KMS-11 (cell line): ENCODE measurements at regions not wholly inside any gene's neighbourhood (a gene's known extent, or its start where the extent isn't known, plus 50 kb on each side); places are given as distances from the start of the nearest gene placed in this dataset.
"Not testable (repeated sequence)": the region's sequence is repeated elsewhere in the genome, so short reads cannot be mapped to it uniquely, and the experiment has no call there.

Source experiments
- H2AFZ ChIP-seq: fragments of 200-600 bp; sonication (generic); 2 replicates; pipeline ENCODE4 v1.6.1; 2016; ENCODE audit warnings: antibody characterized with exemption, mixed run types, low read depth
- H3K27ac ChIP-seq: fragments of 200-600 bp; sonication (generic); 2 replicates; pipeline ENCODE4 v1.6.1; 2016; ENCODE audit warnings: mild to moderate bottlenecking, mixed run types
- H3K27me3 ChIP-seq: fragments of 200-600 bp; sonication (generic); 2 replicates; pipeline ENCODE4 v1.6.1; 2017; ENCODE audit warnings: mild to moderate bottlenecking, low read depth, mixed run types, moderate library complexity; ENCODE audit not compliant: insufficient read depth
- H3K36me3 ChIP-seq: fragments of 200-600 bp; sonication (generic); 2 replicates; pipeline ENCODE4 v1.6.1; 2017; ENCODE audit warnings: mild to moderate bottlenecking, mixed run types; ENCODE audit not compliant: insufficient read depth
- H3K4me1 ChIP-seq: fragments of 200-600 bp; sonication (generic); 2 replicates; pipeline ENCODE4 v1.6.1; 2016; ENCODE audit warnings: mild to moderate bottlenecking, low read depth, mixed run types; ENCODE audit not compliant: poor library complexity, severe bottlenecking
- H3K4me2 ChIP-seq: fragments of 200-600 bp; sonication (generic); 2 replicates; pipeline ENCODE4 v1.7.0; 2016; ENCODE audit warnings: mild to moderate bottlenecking, mixed run types
- H3K4me3 ChIP-seq: fragments of 200-600 bp; sonication (generic); IDR thresholded peaks from 2 replicates; pipeline ENCODE4 v1.6.1; 2017; ENCODE audit warnings: low read depth, low read length, mixed read lengths; ENCODE audit not compliant: insufficient read depth
- H3K79me2 ChIP-seq: fragments of 200-600 bp; sonication (generic); 2 replicates; pipeline ENCODE4 v1.6.1; 2016; ENCODE audit warnings: low read depth, mixed run types; ENCODE audit not compliant: insufficient read depth
- H3K9ac ChIP-seq: fragments of 200-600 bp; sonication (generic); 2 replicates; pipeline ENCODE4 v1.6.1; 2016; ENCODE audit warnings: mild to moderate bottlenecking, mixed run types
- H4K20me1 ChIP-seq: fragments of 200-600 bp; sonication (generic); 2 replicates; pipeline ENCODE4 v1.6.1; 2016; ENCODE audit warnings: mild to moderate bottlenecking, mixed run types; ENCODE audit not compliant: insufficient read depth
- CTCF ChIP-seq: fragments of 200-600 bp; sonication (generic); conservative IDR thresholded peaks from 2 replicates; pipeline ENCODE4 v1.6.1; 2017; ENCODE audit warnings: low read depth, mild to moderate bottlenecking, antibody characterized with exemption, low read length, moderate library complexity, mixed read lengths

DNA sequence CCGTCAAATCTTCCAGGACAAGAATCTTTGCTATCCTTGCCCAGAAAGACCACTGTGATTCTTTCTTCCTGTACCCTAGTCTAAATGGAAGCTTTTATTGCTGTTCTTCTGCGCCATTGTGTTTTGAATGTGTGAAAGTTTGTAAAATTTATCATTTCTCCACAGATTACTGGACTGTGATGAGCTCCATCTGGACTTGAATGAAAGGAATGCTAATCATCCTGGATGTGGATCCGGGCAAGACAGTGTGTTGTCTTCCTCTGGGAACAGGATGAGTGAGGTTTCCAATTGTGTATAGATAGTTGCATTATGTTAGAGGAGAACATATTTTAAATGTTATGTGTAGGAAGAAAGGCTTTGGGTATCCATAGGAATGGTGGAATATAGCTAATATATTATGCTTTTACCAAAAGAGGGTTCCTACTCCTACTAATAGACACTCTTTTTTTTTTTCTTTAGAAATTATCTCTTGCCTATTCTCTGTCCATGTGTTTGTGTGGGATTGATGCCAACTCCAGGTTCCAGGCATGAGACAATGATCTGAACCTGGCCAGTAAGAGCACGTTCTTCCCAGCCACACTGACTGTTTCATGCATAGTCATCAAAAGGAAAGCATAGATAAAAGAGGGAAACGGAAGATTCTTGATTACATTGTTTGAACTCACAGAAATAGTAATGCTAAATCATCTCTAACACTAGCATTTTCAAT, 803.6 kb upstream of the ADGRL3 start:
- Histone ChIP-seq H3K27me3 (no peaks in the 10 kb centered on the region), H3K36me3 (no peaks in the 10 kb centered on the region), H2AFZ (no peak overlapping the region), H3K4me1 (no peaks in the 10 kb centered on the region), H3K4me2 (no peak overlapping the region), H3K27ac (no peak overlapping the region), H3K9ac (no peak overlapping the region), H3K4me3 (no peak overlapping the region), H3K79me2 (no peaks in the 10 kb centered on the region), H4K20me1 (no peaks in the 10 kb centered on the region)
- no peak for TF ChIP-seq CTCF

GRCh38 chr4:60400593-60400992, 799.5 kb upstream of the ADGRL3 start:
- TF ChIP-seq CTCF: no peak
- Histone ChIP-seq H2AFZ (no peak overlapping the region), H3K27ac (no peak overlapping the region), H3K36me3 (no peaks in the 10 kb centered on the region), H4K20me1 (no peaks in the 10 kb centered on the region), H3K4me1 (no peaks in the 10 kb centered on the region), H3K4me2 (no peak overlapping the region), H3K4me3 (no peak overlapping the region), H3K79me2 (no peaks in the 10 kb centered on the region), H3K27me3 (no peaks in the 10 kb centered on the region), H3K9ac (no peak overlapping the region)

- Histone ChIP-seq H2AFZ (no peak overlapping the region), H3K27ac (no peak overlapping the region), H3K36me3 (no peaks in the 10 kb centered on the region), H3K9ac (no peak overlapping the region), H3K27me3 (no peaks in the 10 kb centered on the region), H3K4me1 (no peaks in the 10 kb centered on the region), H3K4me3 (no peak overlapping the region), H3K79me2 (no peaks in the 10 kb centered on the region), H4K20me1 (no peaks in the 10 kb centered on the region), H3K4me2 (no peak overlapping the region)
- TF ChIP-seq CTCF: no peak
These were observed 796.1 kb upstream of the ADGRL3 start for GRCh38 chr4:60404027-60404426.

DNA sequence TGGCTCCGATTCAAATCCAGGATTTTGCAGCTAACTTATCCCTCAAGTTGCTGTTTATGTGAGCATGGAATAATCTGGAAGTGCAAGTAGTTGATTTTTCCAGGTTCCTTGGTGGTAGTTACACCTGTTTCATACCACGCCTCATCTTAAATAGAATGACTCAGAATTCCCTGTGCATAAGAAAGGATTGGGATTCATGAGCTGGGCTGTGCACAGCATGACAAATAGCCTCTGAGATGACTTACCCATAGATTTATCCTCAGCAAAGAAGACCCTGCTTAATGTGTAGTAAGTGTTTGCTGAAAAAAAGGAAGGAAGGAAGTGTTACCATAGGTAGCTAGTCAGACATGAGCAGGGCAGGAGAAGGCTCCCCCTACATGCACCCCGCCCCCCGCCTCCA, 777.7 kb upstream of the ADGRL3 start:
- Histone ChIP-seq H4K20me1 (no peaks in the 10 kb centered on the region), H2AFZ (no peak overlapping the region), H3K79me2 (no peaks in the 10 kb centered on the region), H3K36me3 (no peaks in the 10 kb centered on the region), H3K4me1 (no peaks in the 10 kb centered on the region), H3K9ac (no peak overlapping the region), H3K27me3 (no peaks in the 10 kb centered on the region), H3K4me2 (no peak overlapping the region), H3K4me3 (no peak overlapping the region), H3K27ac (no peak overlapping the region)
- TF ChIP-seq CTCF: no peak

GRCh38 chr4:60423573-60424184, 776.4 kb upstream of the ADGRL3 start:
- not testable (repeated sequence) for H3K27ac ChIP-seq, H3K27me3 ChIP-seq, H2AFZ ChIP-seq, H3K4me3 ChIP-seq, H3K36me3 ChIP-seq, H3K4me1 ChIP-seq, H3K9ac ChIP-seq, H3K4me2 ChIP-seq, H4K20me1 ChIP-seq, H3K79me2 ChIP-seq
